AG10803 (cell line): ENCODE measurements at regions not wholly inside any gene's neighbourhood (a gene's known extent, or its start where the extent isn't known, plus 50 kb on each side); places are given as distances from the start of the nearest gene placed in this dataset.
"Not testable (repeated sequence)": the region's sequence is repeated elsewhere in the genome, so short reads cannot be mapped to it uniquely, and the experiment has no call there.

Experiments used
- DNase-seq: peaks from one replicate; pipeline ENCODE4 v3.0.0; 2010; ENCODE audit warnings: low read depth
- H3K4me3 ChIP-seq: 2 replicates; pipeline ENCODE4 v1.5.1; 2011; ENCODE audit warnings: mild to moderate bottlenecking, low read length, control low read depth
- CTCF ChIP-seq: conservative IDR thresholded peaks from 2 replicates; pipeline ENCODE4 v1.5.1; 2011; ENCODE audit warnings: mild to moderate bottlenecking, low read length, control low read depth, inconsistent platforms

- no peak overlapping the region for H3K4me3 ChIP-seq
- peak; percentile 85 for DNase-seq
These were observed 280.0 kb downstream of the SOX4 start for GRCh38 chr6:21873562-21873961.

DNA sequence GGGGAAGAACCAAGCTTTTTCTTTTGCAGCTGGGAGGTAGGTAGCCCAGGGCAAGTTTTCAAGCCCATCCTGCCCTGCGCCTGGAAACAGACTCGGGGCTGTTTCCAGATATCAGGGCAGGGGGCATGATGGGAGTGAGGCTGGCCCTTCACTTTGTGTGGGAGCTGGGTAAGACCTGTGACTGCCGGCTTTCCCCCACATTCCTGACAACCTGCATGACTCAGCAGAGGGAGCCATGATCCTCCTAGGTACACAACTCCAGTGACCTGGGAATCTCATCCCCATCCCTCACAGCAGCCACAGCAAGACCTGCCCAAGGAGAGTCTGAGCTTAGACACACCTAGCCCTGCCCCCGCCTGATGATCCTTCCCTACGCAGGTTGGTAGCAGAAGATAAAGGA, 280.8 kb downstream of the SOX4 start:
- no peak for TF ChIP-seq CTCF
- H3K4me3 ChIP-seq, result no peak overlapping the region
- no peak for DNase-seq

More at GRCh38 chr6:21873562-21873961, 280.0 kb downstream of the SOX4 start:
- TF ChIP-seq CTCF, result no peak

DNA sequence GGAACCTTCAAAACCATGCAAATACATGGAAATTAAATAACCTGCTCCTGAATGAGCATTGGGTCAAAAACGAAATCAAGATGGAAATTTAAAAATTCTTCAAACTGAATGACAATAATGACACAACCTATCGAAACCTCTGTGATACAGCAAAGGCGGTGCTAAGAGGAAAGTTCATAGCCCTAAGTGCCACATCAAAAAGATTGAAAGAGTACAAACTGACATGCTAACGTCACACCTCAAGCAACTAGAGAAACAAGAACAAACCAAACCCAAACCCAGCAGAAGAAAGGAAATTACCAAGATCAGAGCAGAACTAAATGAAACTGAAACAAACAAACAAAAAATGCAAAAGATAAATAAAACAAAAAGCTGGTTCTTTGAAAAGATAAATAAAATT, 283.5 kb downstream of the SOX4 start:
- not testable (repeated sequence) for DNase-seq, H3K4me3 ChIP-seq

- H3K4me3 ChIP-seq, DNase-seq: not testable (repeated sequence)
These were observed 286.7 kb downstream of the SOX4 start for GRCh38 chr6:21880249-21880648.

DNA sequence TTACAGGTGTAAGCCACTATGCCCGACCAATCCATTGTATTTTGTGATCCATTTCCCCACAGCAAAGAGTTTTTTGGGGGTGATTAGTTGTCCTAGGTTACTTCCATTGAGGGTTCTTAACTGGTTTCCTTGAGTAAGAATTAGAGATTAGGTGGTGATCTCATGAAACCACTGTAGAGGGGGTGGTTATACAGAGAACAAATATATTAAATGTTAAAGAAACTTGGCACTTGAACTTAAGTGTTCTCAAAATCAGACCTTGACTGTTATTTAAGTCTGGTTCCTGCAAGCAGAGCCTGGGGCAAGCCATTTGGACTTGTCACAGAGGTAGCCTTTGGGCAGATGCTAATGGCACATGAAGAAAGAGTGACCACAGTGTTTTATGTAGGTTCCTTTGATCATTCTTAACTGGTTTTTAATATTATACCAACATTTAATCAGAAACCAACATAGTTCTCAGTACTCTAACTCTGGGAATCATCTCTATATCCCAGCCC, 288.5 kb downstream of the SOX4 start:
- TF ChIP-seq CTCF, result no peak
- no peak for DNase-seq
- no peak overlapping the region for H3K4me3 ChIP-seq

GRCh38 chr6:21883595-21884328, 290.2 kb downstream of the SOX4 start:
- TF ChIP-seq CTCF, result no peak
- no peak overlapping the region for H3K4me3 ChIP-seq

GRCh38 chr6:21885111-21885510, 291.6 kb downstream of the SOX4 start:
- no peak overlapping the region for H3K4me3 ChIP-seq
- DNase-seq, result no peak
- TF ChIP-seq CTCF, result no peak

More at GRCh38 chr6:21883595-21884328, 290.2 kb downstream of the SOX4 start:
- DNase-seq, result no peak

- peak; percentile 97 for DNase-seq
- H3K4me3 ChIP-seq, result no peak overlapping the region
- no peak for TF ChIP-seq CTCF
These were observed 292.1 kb downstream of the SOX4 start for GRCh38 chr6:21885532-21886114.
